IMR-90 (cell line): ENCODE measurements at regions not wholly inside any gene's neighbourhood (a gene's known extent, or its start where the extent isn't known, plus 50 kb on each side); places are given as distances from the start of the nearest gene placed in this dataset.

ENCODE experiments used
- ATAC-seq: fragments of 200-7000 bp; cut with Tn5 transposase; 2 replicates; pipeline ENCODE4 v1.9.1; 2020; ENCODE audit warnings: low read depth, mild to moderate bottlenecking, moderate library complexity
- BruUV-seq: library from RNA; stranded (reverse); fragments of 400-500 nt; replicated peaks from 2 replicates; lab custom pipeline; 2021; lab: Mats Ljungman, UMichigan
- CTCF ChIA-PET: fragments of 300-600 bp; formaldehyde crosslinking; extraction: SDS; loops from one replicate; lab custom pipeline; 2021; ENCODE audit warnings: antibody characterized with exemption; lab: Yijun Ruan, JAX
- POLR2A ChIA-PET: fragments of 300-600 bp; sonication (Branson Sonifier 250); formaldehyde crosslinking; loops from one replicate; lab custom pipeline; 2022; ENCODE audit warnings: antibody characterized with exemption; ENCODE audit not compliant: unreplicated experiment; lab: Charles Lee
- DNase-seq: peaks from one replicate; pipeline ENCODE4 v3.0.0; 2013
- H2AFZ ChIP-seq: replicated peaks from 2 replicates; pipeline ENCODE3; 2013; ENCODE audit warnings: low read length, mild to moderate bottlenecking; ENCODE audit not compliant: poor library complexity
- H2AK5ac ChIP-seq: 2 replicates; pipeline ENCODE4 v1.6.1; 2013; ENCODE audit warnings: low read depth, low read length, inconsistent platforms
- H2AK9ac ChIP-seq: replicated peaks from 2 replicates; pipeline ENCODE3; 2013; ENCODE audit warnings: mild to moderate bottlenecking, low read depth, low read length, moderate library complexity; ENCODE audit not compliant: poor library complexity
- H2BK120ac ChIP-seq: 2 replicates; pipeline ENCODE4 v1.6.1; 2013; ENCODE audit warnings: low read depth, low read length, inconsistent platforms
- H2BK15ac ChIP-seq: 3 replicates; pipeline ENCODE4 v1.6.1; 2013; ENCODE audit warnings: low read depth, low read length, inconsistent platforms
- H2BK20ac ChIP-seq: 2 replicates; pipeline ENCODE4 v1.6.1; 2013; ENCODE audit warnings: low read depth, mild to moderate bottlenecking, inconsistent platforms, low read length, moderate library complexity
- H2BK5ac ChIP-seq: 2 replicates; pipeline ENCODE4 v1.6.1; 2013; ENCODE audit warnings: mild to moderate bottlenecking, low read depth, low read length, inconsistent platforms; ENCODE audit not compliant: poor library complexity, severe bottlenecking
- H3K14ac ChIP-seq: replicated peaks from 2 replicates; pipeline ENCODE4 v1.6.1; 2013; ENCODE audit warnings: low read depth, low read length, inconsistent platforms
- H3K18ac ChIP-seq: 2 replicates; pipeline ENCODE4 v1.6.1; 2013; ENCODE audit warnings: low read depth, low read length, control low read depth
- H3K23ac ChIP-seq: 2 replicates; pipeline ENCODE4 v1.6.1; 2013; ENCODE audit warnings: low read depth, low read length, inconsistent platforms
- H3K27ac ChIP-seq: 2 replicates; pipeline ENCODE4 v1.5.1; 2013; ENCODE audit warnings: mild to moderate bottlenecking, control low read depth, low read length; ENCODE audit not compliant: insufficient read depth
- H3K27me3 ChIP-seq: 2 replicates; pipeline ENCODE4 v1.6.1; 2013; ENCODE audit warnings: low read length; ENCODE audit not compliant: control insufficient read depth, insufficient read depth
- H3K36me3 ChIP-seq: 2 replicates; pipeline ENCODE4 v1.6.1; 2013; ENCODE audit warnings: low read length, mixed read lengths; ENCODE audit not compliant: control insufficient read depth, insufficient read depth
- H3K4ac ChIP-seq: 2 replicates; pipeline ENCODE4 v1.6.1; 2013; ENCODE audit warnings: low read depth, low read length, inconsistent platforms
- H3K4me1 ChIP-seq: 2 replicates; pipeline ENCODE4 v1.6.1; 2013; ENCODE audit warnings: low read length, mixed read lengths; ENCODE audit not compliant: control insufficient read depth, insufficient read depth
- H3K4me2 ChIP-seq: 2 replicates; pipeline ENCODE4 v1.6.1; 2013; ENCODE audit warnings: low read depth, mild to moderate bottlenecking, control low read depth, low read length, moderate library complexity
- H3K4me3 ChIP-seq: 2 replicates; pipeline ENCODE4 v1.5.1; 2013; ENCODE audit warnings: low read depth, mild to moderate bottlenecking, control low read depth, low read length, moderate library complexity; ENCODE audit not compliant: insufficient read depth
- H3K56ac ChIP-seq: 2 replicates; pipeline ENCODE4 v1.6.1; 2013; ENCODE audit warnings: low read length, inconsistent platforms; ENCODE audit not compliant: insufficient read depth; ENCODE audit errors: extremely low read depth
- H3K79me1 ChIP-seq, 2 experiments: 2 replicates each; pipeline ENCODE4 v1.6.1; 2013; ENCODE audit warnings: low read length in 2 of 2, inconsistent platforms in 1 of 2, low read depth in 1 of 2
- H3K9ac ChIP-seq: 2 replicates; pipeline ENCODE4 v1.6.1; 2013; ENCODE audit warnings: low read depth, low read length, control low read depth
- H3K9me1 ChIP-seq: 2 replicates; pipeline ENCODE4 v1.6.1; 2013; ENCODE audit warnings: low read length, inconsistent platforms; ENCODE audit not compliant: insufficient read depth
- H3K9me3 ChIP-seq: 2 replicates; pipeline ENCODE4 v1.6.1; 2013; ENCODE audit warnings: low read length; ENCODE audit not compliant: control insufficient read depth, insufficient read depth
- H4K20me1 ChIP-seq: 2 replicates; pipeline ENCODE4 v1.6.1; 2013; ENCODE audit warnings: low read length, inconsistent platforms; ENCODE audit not compliant: insufficient read depth
- H4K5ac ChIP-seq: 2 replicates; pipeline ENCODE4 v1.6.1; 2013; ENCODE audit warnings: mild to moderate bottlenecking, low read depth, low read length, control low read depth
- H4K8ac ChIP-seq, 2 experiments: 2 replicates each; pipeline ENCODE4 v1.6.1; 2013; ENCODE audit warnings: low read depth in 2 of 2, low read length in 2 of 2, control low read depth in 1 of 2, inconsistent platforms in 1 of 2
- H4K91ac ChIP-seq: 2 replicates; pipeline ENCODE4 v1.6.1; 2013; ENCODE audit warnings: low read depth, low read length, inconsistent platforms; ENCODE audit not compliant: insufficient read depth
- CEBPB ChIP-seq: IDR thresholded peaks from 2 replicates; pipeline ENCODE4 v1.6.1; 2012; ENCODE audit warnings: low read depth, low read length, improper control_type of control experiment
- MAZ ChIP-seq: IDR thresholded peaks from 2 replicates; pipeline ENCODE4 v1.6.1; 2012; ENCODE audit warnings: low read depth, mild to moderate bottlenecking, low read length, improper control_type of control experiment, moderate library complexity, borderline replicate concordance
- NFE2L2 ChIP-seq: fragments of 150-350 bp; IDR thresholded peaks from 2 replicates; pipeline ENCODE4 v1.6.1; 2016; ENCODE audit warnings: low read depth, mild to moderate bottlenecking, low read length
- POLR2A ChIP-seq: IDR thresholded peaks from 2 replicates; pipeline ENCODE4 v1.6.1; 2012; ENCODE audit warnings: mild to moderate bottlenecking, low read depth, low read length
- RCOR1 ChIP-seq: IDR thresholded peaks from 2 replicates; pipeline ENCODE4 v1.6.1; 2012; ENCODE audit warnings: mild to moderate bottlenecking, low read length, improper control_type of control experiment; ENCODE audit not compliant: insufficient replicate concordance
- SMC3 ChIP-seq: fragments of 150-350 bp; IDR thresholded peaks from 2 replicates; pipeline ENCODE4 v1.6.1; 2016; ENCODE audit warnings: low read depth, mild to moderate bottlenecking, antibody characterized with exemption, low read length, moderate library complexity
- WGBS, 2 experiments: methylation state at CpG; one replicate each; pipeline versions ENCODE4 v1.1.5 to v1.1.7; 2013; ENCODE audit warnings: missing lambda C conversion rate in 2 of 2; ENCODE audit not compliant: insufficient read length in 1 of 2; ENCODE audit errors: extremely low coverage in 2 of 2; 5-methylcytosine and 5-hydroxymethylcytosine counted together
- dilution Hi-C: fragments of 300-500 bp; cut with HindIII; formaldehyde crosslinking; loops from one replicate; pipeline ENCODE4 v1.14.3; 2018; ENCODE audit warnings: low sequenced_read_pairs; ENCODE audit not compliant: unreplicated experiment
- in situ Hi-C: fragments of 300-500 bp; cut with MboI; formaldehyde crosslinking; loops from 3 replicates; pipeline ENCODE4 v1.14.3; 2019; ENCODE audit warnings: low sequenced_read_pairs, inconsistent platforms, mixed read lengths
- intact Hi-C: fragments of 100-400 bp; cut with micrococcal nuclease; formaldehyde crosslinking; loops from 2 replicates; pipeline ENCODE4 v1.10.0; 2022
- TF ChIP-seq, protein P1 (sequence below): conservative IDR thresholded peaks from 2 replicates; pipeline ENCODE4 v1.5.1; 2012; ENCODE audit warnings: mild to moderate bottlenecking, low read depth, low read length, improper control_type of control experiment
- TF ChIP-seq, protein P2 (sequence below): fragments of 150-350 bp; IDR thresholded peaks from 2 replicates; pipeline ENCODE4 v1.6.1; 2016; ENCODE audit warnings: low read depth, mild to moderate bottlenecking, low read length, moderate library complexity, borderline replicate concordance

DNA sequence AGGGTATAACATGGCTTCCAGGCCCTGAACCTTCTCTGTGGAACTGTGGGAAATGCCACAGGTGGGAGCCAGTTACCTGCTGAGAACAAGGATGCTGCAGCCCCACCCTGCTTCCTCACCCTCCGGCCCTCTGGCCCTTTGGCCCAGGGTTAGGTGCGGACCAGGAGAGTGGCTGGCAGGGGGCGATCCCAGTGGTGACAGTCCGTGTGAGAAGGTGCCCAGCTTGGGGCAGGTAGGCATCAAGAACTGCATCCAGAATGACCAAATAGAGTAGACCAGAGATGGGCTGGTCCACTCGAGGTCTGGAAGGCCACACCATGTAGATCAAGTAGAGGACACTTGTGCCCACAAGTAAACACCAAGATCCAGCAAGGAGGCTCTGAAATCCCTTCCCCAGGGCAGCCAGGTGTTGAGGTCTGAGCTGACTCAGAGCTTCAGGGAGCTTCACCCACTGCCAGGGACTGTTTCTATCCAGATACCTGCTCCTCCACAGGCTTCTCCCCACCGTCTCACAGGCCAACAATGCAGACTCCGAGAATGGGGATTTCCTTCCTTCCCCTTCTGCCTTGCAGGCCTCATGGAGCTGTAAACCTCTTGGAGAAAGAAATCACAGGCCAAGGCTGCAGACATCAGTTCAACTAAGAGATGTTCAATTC lies 61.4 kb upstream of the ZSWIM6 start:
- intact Hi-C loops = loop anchor here (10.0 kb wide), 1 partner anchor 134 kb away; no protein-coding TSS in a partner anchor
- H3K27me3 ChIP-seq = no peaks in the 10 kb centered on the region
- H2BK20ac ChIP-seq = no peak overlapping the region
- in situ Hi-C loops = no loop called here
- H3K27ac ChIP-seq = no peak overlapping the region
- ChIA-PET POLR2A (no interaction called here), CTCF (no interaction called here)
- no peak overlapping the region for H2AFZ ChIP-seq
- no peak overlapping the region for H3K4me2 ChIP-seq
- peaks cover 14% of the 10 kb centered on the region for H3K4me1 ChIP-seq
- no peak overlapping the region for H4K5ac ChIP-seq
- ATAC-seq = no peak
- H3K14ac ChIP-seq = no peak overlapping the region
- H3K36me3 ChIP-seq = no peaks in the 10 kb centered on the region
- H3K18ac ChIP-seq = no peak overlapping the region
- dilution Hi-C loops = no loop called here
- peaks cover 0 to 7% of the 10 kb centered on the region in 2 experiments; a peak in 2 of 4 replicates for H3K79me1 ChIP-seq
- 90% methylated on average over 2 of the region's 7 CpGs; no CpG with 5 or more reads in 1 of the 2 experiments for WGBS, 2 experiments
- DNase-seq = no peak
- no peak overlapping the region for H3K9ac ChIP-seq
- no TSS peak for BruUV-seq
- no peak overlapping the region for H4K91ac ChIP-seq
- no peaks in the 10 kb centered on the region for H4K20me1 ChIP-seq
- no peak overlapping the region for H2BK5ac ChIP-seq
- no peaks in the 10 kb centered on the region for H3K9me3 ChIP-seq
- H2AK5ac ChIP-seq = no peak overlapping the region
- no peak overlapping the region for H2BK15ac ChIP-seq
- H2BK120ac ChIP-seq = no peak overlapping the region
- no peak overlapping the region for H3K23ac ChIP-seq
- H3K9me1 ChIP-seq = peaks cover 7% of the 10 kb centered on the region
- no peak overlapping the region for H3K4me3 ChIP-seq
- TF ChIP-seq NFE2L2 (no peak), RCOR1 (no peak), CEBPB (no peak), POLR2A (no peak), MAZ (no peak), SMC3 (no peak)
- TF ChIP-seq, protein P1, sequence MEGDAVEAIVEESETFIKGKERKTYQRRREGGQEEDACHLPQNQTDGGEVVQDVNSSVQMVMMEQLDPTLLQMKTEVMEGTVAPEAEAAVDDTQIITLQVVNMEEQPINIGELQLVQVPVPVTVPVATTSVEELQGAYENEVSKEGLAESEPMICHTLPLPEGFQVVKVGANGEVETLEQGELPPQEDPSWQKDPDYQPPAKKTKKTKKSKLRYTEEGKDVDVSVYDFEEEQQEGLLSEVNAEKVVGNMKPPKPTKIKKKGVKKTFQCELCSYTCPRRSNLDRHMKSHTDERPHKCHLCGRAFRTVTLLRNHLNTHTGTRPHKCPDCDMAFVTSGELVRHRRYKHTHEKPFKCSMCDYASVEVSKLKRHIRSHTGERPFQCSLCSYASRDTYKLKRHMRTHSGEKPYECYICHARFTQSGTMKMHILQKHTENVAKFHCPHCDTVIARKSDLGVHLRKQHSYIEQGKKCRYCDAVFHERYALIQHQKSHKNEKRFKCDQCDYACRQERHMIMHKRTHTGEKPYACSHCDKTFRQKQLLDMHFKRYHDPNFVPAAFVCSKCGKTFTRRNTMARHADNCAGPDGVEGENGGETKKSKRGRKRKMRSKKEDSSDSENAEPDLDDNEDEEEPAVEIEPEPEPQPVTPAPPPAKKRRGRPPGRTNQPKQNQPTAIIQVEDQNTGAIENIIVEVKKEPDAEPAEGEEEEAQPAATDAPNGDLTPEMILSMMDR = no peak
- TF ChIP-seq, protein P2, sequence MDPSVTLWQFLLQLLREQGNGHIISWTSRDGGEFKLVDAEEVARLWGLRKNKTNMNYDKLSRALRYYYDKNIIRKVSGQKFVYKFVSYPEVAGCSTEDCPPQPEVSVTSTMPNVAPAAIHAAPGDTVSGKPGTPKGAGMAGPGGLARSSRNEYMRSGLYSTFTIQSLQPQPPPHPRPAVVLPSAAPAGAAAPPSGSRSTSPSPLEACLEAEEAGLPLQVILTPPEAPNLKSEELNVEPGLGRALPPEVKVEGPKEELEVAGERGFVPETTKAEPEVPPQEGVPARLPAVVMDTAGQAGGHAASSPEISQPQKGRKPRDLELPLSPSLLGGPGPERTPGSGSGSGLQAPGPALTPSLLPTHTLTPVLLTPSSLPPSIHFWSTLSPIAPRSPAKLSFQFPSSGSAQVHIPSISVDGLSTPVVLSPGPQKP = no peak
- H4K8ac ChIP-seq = no peak overlapping the region
- no peak overlapping the region for H3K56ac ChIP-seq
- no peak overlapping the region for H2AK9ac ChIP-seq
- H3K4ac ChIP-seq = no peak overlapping the region
